ENCODE measurements at regions not wholly inside any gene's neighbourhood (a gene's known extent, or its start where the extent isn't known, plus 50 kb on each side); places are given as distances from the start of the nearest gene placed in this dataset.

DNA sequence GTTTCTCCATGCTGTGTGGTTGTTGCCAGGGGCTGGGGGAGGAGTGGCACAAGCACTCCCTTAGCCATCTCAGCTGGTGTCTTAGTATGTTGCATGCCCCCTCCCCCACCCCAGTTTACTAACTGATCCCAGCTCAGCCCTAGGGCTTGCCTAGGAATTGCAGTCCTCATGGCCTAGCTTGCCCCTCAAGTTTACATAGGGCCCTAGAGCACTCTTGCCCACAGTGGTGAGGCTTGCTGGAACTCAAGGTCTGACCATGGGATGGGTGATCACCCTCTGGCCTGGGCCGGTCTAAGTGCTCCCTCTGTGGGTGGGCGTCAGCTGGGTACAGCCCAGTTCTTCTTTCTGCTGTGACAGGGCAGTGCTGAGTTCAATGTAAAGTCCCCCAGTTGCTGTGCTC, 156.1 kb upstream of the PIEZO2 start:
- no peak overlapping the region for H3K4me3 ChIP-seq (ENCODE audit: control insufficient read depth, low read depth, low read length)
- no peak for TF ChIP-seq CTCF (conservative IDR thresholded peaks at IDR 0.05; ENCODE audit: control insufficient read depth, insufficient read depth, low read depth, low read length)
- no peak for DNase-seq (ENCODE audit: low read depth)

GRCh38 chr18:11304928-11305327, 155.6 kb upstream of the PIEZO2 start:
- no peak for DNase-seq (ENCODE audit: low read depth)
- TF ChIP-seq CTCF (conservative IDR thresholded peaks at IDR 0.05; ENCODE audit: control insufficient read depth, insufficient read depth, low read depth, low read length) = no peak
- no peak overlapping the region for H3K4me3 ChIP-seq (ENCODE audit: control insufficient read depth, low read depth, low read length)

DNA sequence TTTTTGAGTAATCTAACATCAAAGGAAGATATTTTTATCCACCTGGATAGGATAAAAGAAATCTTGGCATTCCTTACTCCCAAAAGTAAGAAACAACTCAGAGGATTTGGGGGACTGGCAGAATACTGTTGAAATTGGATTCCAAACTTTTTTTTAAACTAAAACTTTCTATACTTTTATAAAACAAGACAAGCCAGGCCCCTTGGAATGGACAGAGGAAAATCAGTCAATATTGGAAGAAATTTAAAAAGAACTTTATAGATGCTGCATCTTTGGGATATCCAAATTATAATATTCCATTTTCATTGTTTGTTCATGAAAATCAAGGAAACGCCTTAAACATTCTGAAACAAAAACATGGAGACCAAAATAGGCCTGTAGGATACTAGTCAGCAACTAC, 147.6 kb upstream of the PIEZO2 start:
- DNase-seq (ENCODE audit: low read depth) = no peak
- TF ChIP-seq CTCF (conservative IDR thresholded peaks at IDR 0.05; ENCODE audit: control insufficient read depth, insufficient read depth, low read depth, low read length) = no peak
- no peak overlapping the region for H3K4me3 ChIP-seq (ENCODE audit: control insufficient read depth, low read depth, low read length)

DNA sequence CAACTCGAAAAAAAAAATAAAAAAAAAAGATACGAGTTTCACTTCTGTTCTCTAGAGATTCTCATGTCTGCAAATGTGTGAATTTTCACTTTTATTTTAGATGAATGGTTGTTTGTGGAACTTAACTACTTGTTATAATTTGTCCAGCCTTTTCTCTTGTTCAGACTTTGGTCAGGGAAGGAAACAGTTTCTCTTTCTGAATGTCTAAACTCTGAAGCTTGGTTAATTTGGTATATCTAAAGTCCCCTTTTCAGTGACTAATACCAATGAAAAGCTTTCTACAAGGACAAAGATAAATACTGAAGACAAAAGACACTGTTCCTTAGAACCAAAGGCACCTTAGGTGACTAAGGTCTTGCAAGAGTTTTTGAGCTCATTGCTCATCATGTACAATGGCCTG, 144.4 kb upstream of the PIEZO2 start:
- TF ChIP-seq CTCF (conservative IDR thresholded peaks at IDR 0.05; ENCODE audit: control insufficient read depth, insufficient read depth, low read depth, low read length) = no peak
- no peak overlapping the region for H3K4me3 ChIP-seq (ENCODE audit: control insufficient read depth, low read depth, low read length)
- no peak for DNase-seq (ENCODE audit: low read depth)

GRCh38 chr18:11290786-11291185, 141.4 kb upstream of the PIEZO2 start:
- H3K4me3 ChIP-seq (ENCODE audit: control insufficient read depth, low read depth, low read length) = no peak overlapping the region
- TF ChIP-seq CTCF (conservative IDR thresholded peaks at IDR 0.05; ENCODE audit: control insufficient read depth, insufficient read depth, low read depth, low read length) = no peak
- DNase-seq (ENCODE audit: low read depth) = no peak

DNA sequence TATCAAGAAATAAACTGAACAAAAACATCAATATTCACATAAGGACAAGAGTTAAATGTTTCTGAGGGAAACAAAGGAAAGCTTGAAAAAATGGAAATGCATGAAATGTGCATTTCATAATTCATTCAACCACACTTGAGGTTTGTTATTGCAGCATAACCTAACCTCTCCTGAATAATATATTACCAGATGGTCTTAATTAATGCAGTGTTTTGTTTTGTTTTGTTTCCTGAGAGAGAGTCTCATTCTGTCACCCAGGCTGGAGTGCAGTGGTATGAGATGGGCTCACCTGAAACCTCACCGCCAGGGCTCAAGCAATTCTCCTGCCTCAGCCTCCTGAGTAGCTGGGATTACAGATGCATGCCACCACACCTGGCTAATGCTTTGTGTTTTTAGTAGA, 139.9 kb upstream of the PIEZO2 start:
- no peak overlapping the region for H3K4me3 ChIP-seq (ENCODE audit: control insufficient read depth, low read depth, low read length)
- TF ChIP-seq CTCF (conservative IDR thresholded peaks at IDR 0.05; ENCODE audit: control insufficient read depth, insufficient read depth, low read depth, low read length) = no peak
- DNase-seq (ENCODE audit: low read depth) = peak; percentile 16

GRCh38 chr18:11288401-11288800, 139.0 kb upstream of the PIEZO2 start:
- no peak for DNase-seq (ENCODE audit: low read depth)
- no peak for TF ChIP-seq CTCF (conservative IDR thresholded peaks at IDR 0.05; ENCODE audit: control insufficient read depth, insufficient read depth, low read depth, low read length)
- H3K4me3 ChIP-seq (ENCODE audit: control insufficient read depth, low read depth, low read length) = no peak overlapping the region
